Ascending aorta (tissue), 2 donors: ENCODE measurements at regions not wholly inside any gene's neighbourhood (a gene's known extent, or its start where the extent isn't known, plus 50 kb on each side); places are given as distances from the start of the nearest gene placed in this dataset.
A peak's percentile ranks its signal among the peaks of the same experiment; 100 is the strongest.
"Not testable (repeated sequence)": the region's sequence is repeated elsewhere in the genome, so short reads cannot be mapped to it uniquely, and the experiment has no call there.

Experiments used
- DNase-seq, 2 donors: peaks; one replicate each; pipeline ENCODE4 v3.0.0-alpha.2; 2019; ENCODE audit warnings: low spot score in 2 of 2
- H3K27ac ChIP-seq, 2 donors: fragments of 200-600 bp; sonication (generic); one replicate each; pipeline ENCODE4 v1.5.1; 2016 to 2017; ENCODE audit warnings: mild to moderate bottlenecking in 1 of 2
- H3K27me3 ChIP-seq: fragments of 200-600 bp; sonication (generic); one replicate; pipeline ENCODE4 v1.5.1; 2017
- H3K36me3 ChIP-seq, 2 donors: fragments of 200-600 bp; sonication (generic); one replicate each; pipeline ENCODE4 v1.5.1; 2016
- H3K4me1 ChIP-seq, 2 donors: fragments of 200-600 bp; sonication (generic); one replicate each; pipeline ENCODE4 v1.5.1; 2016 to 2017; ENCODE audit warnings: mild to moderate bottlenecking in 1 of 2
- H3K4me3 ChIP-seq, 2 donors: fragments of 200-600 bp; sonication (generic); one replicate each; pipeline ENCODE4 v1.5.1; 2016 to 2017; ENCODE audit warnings: mild to moderate bottlenecking in 1 of 2
- H3K9me3 ChIP-seq, 2 donors: fragments of 200-600 bp; sonication (generic); one replicate each; pipeline ENCODE4 v1.5.1; 2016
- intact Hi-C: fragments of 100-400 bp; cut with DNase I; formaldehyde crosslinking; loops from one replicate; pipeline ENCODE4 v1.15.1; 2023
- TF ChIP-seq, protein P1 (sequence below), 3 experiments: fragments of 200-600 bp in 2 of 3; fragments of 450-650 bp in 1 of 3; sonication (generic) in 2 of 3; IDR thresholded peaks; one replicate each; pipeline ENCODE4 v1.5.1; 2016 to 2019; ENCODE audit warnings: antibody characterized with exemption in 3 of 3, mild to moderate bottlenecking in 1 of 3, moderate library complexity in 1 of 3

DNA sequence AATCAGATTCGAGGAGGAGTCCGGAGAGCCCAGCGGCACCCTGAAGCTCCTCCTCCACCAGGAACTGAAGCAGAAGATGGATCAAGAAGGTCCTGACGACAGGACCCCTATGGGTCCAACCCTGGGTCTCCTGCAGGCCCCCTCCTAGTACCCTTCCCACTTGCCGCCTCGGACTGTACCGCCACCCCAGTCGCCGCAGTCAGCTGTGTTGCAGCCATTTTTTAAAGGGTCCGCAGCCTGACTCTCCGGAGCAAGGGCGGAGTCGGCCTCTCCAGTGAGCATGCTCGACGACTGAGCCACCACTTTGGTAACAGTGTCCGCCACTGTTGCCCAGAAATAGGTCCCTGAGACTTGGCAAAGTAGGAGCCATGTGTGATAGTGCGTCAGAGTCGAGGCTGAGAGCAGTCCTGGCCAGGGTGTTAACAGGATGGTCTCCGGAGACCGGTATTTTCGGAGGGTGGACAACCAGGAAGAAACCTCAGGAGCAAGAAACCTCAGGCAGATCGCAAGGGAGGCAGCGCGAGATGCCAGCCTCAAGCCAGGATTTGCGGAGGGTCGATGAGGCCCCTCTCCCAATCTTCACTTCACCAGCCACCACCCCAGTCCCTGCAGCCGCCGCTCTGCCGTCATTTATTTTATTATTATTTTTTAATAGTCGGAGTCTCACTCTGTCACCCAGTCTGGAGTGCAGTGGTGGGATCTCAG, 294.6 kb upstream of the ZNF337 start:
- H3K9me3 ChIP-seq, result no peaks in the 10 kb centered on the region
- DNase-seq, result no peak
- H3K4me3 ChIP-seq, result no peak overlapping the region
- no peaks in the 10 kb centered on the region for H3K4me1 ChIP-seq
- H3K36me3 ChIP-seq, result no peaks in the 10 kb centered on the region
- intact Hi-C loops, result no loop called here
- H3K27me3 ChIP-seq, result no peaks in the 10 kb centered on the region
- TF ChIP-seq, protein P1, sequence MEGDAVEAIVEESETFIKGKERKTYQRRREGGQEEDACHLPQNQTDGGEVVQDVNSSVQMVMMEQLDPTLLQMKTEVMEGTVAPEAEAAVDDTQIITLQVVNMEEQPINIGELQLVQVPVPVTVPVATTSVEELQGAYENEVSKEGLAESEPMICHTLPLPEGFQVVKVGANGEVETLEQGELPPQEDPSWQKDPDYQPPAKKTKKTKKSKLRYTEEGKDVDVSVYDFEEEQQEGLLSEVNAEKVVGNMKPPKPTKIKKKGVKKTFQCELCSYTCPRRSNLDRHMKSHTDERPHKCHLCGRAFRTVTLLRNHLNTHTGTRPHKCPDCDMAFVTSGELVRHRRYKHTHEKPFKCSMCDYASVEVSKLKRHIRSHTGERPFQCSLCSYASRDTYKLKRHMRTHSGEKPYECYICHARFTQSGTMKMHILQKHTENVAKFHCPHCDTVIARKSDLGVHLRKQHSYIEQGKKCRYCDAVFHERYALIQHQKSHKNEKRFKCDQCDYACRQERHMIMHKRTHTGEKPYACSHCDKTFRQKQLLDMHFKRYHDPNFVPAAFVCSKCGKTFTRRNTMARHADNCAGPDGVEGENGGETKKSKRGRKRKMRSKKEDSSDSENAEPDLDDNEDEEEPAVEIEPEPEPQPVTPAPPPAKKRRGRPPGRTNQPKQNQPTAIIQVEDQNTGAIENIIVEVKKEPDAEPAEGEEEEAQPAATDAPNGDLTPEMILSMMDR (IDR thresholded peaks at IDR 0.05), result no peak
- H3K27ac ChIP-seq, result no peak overlapping the region

GRCh38 chr20:25989686-25990085, 293.0 kb upstream of the ZNF337 start:
- intact Hi-C loops, result loop anchor here (5.0 kb wide), 1 partner anchor 292 kb away; the partner anchor contains the start of gene ZNF337
- not testable (repeated sequence) for H3K27ac ChIP-seq, H3K4me1 ChIP-seq, H3K4me3 ChIP-seq, H3K27me3 ChIP-seq, DNase-seq, H3K9me3 ChIP-seq, H3K36me3 ChIP-seq

GRCh38 chr20:25989196-25989595, 292.5 kb upstream of the ZNF337 start:
- no peaks in the 10 kb centered on the region for H3K9me3 ChIP-seq
- no peaks in the 10 kb centered on the region for H3K4me1 ChIP-seq
- H3K36me3 ChIP-seq, result no peaks in the 10 kb centered on the region
- no peaks in the 10 kb centered on the region for H3K27me3 ChIP-seq
- no peak overlapping the region for H3K4me3 ChIP-seq
- intact Hi-C loops, result loop anchor here (5.0 kb wide), 1 partner anchor 292 kb away; the partner anchor contains the start of gene ZNF337
- H3K27ac ChIP-seq, result no peak overlapping the region
- TF ChIP-seq, protein P1 (IDR thresholded peaks at IDR 0.05), result no peak
- no peak for DNase-seq

DNA sequence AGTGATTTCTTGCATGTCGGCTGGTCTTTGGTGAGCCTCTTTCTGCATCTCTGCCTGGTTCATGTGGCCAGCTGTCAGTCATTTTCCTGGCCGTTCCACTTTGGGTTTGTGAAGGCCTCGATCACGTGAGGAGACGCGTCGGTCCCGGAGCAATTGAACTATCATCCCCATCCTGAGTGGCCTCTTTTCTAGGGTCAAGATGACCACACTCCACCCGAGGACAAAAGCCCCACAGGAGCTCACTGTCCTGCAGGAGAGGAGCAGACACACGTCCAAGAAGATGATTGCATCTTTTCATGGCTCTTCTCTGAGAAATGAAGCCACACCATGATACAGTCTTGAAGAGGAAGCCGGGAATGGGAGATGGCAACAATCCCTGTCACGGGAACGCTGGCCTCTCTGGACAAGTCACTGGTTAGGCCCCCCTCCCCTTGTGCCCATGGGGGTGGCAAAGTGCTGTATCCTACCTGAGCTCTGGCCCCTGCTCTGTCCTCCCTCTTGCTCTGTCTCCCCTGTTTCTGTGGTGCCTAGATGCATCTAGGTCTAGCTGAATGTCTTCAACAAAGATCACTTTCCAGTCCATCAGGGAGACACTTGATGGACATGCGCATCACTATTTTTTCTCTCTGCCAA, 291.4 kb upstream of the ZNF337 start:
- DNase-seq, H3K27ac ChIP-seq, H3K4me1 ChIP-seq, H3K27me3 ChIP-seq, H3K36me3 ChIP-seq, H3K9me3 ChIP-seq, H3K4me3 ChIP-seq: not testable (repeated sequence)
- intact Hi-C loops, result loop anchor here (5.0 kb wide), 1 partner anchor 291 kb away; the partner anchor contains the start of gene ZNF337

GRCh38 chr20:25987073-25987927, 290.6 kb upstream of the ZNF337 start:
- TF ChIP-seq, protein P1 (IDR thresholded peaks at IDR 0.05), result peak in 2 of 3 experiments; percentile 33 to 41
- no peak for DNase-seq

DNA sequence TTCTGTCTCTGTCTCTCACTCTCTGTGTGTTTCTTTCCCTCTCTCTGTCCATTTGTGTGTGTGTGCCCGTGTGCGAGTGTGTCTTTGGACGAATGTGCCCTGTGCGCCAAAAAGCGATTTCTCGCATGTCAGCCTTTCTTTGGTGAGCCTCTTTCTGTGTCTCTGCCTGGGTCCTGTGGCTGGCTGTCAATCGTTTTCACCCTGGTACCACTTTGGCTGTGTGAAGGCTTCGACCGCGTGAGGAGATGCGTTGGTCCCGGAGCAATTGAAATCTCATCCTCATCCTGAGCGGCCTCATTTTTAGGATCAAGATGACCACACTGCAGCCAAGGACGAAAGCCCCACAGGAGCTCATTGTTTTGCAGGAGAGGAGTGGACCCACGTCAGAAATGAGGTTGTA, 288.9 kb upstream of the ZNF337 start:
- H3K4me3 ChIP-seq, result peak overlapping the region in 1 of 2 donors; percentile 50
- H3K9me3 ChIP-seq, result no peaks in the 10 kb centered on the region
- no peak for DNase-seq
- no peaks in the 10 kb centered on the region for H3K4me1 ChIP-seq
- H3K27ac ChIP-seq, result no peak overlapping the region
- H3K27me3 ChIP-seq, result no peaks in the 10 kb centered on the region
- intact Hi-C loops, result loop anchor here (5.0 kb wide), 1 partner anchor 288 kb away; the partner anchor contains the start of gene ZNF337
- TF ChIP-seq, protein P1 (IDR thresholded peaks at IDR 0.05), result no peak
- no peaks in the 10 kb centered on the region for H3K36me3 ChIP-seq

More at GRCh38 chr20:25987073-25987927, 290.6 kb upstream of the ZNF337 start:
- no peaks in the 10 kb centered on the region for H3K4me1 ChIP-seq
- no peak overlapping the region for H3K27ac ChIP-seq
- H3K9me3 ChIP-seq, result no peaks in the 10 kb centered on the region
- intact Hi-C loops, result loop anchor here (5.0 kb wide), 1 partner anchor 290 kb away; the partner anchor contains the start of gene ZNF337
- no peaks in the 10 kb centered on the region for H3K36me3 ChIP-seq
- no peaks in the 10 kb centered on the region for H3K27me3 ChIP-seq
- H3K4me3 ChIP-seq, result peak overlapping the region; percentile 32 to 62
